VCaP (cell line): ENCODE measurements at regions not wholly inside any gene's neighbourhood (a gene's known extent, or its start where the extent isn't known, plus 50 kb on each side); places are given as distances from the start of the nearest gene placed in this dataset.

Experiments used
- H3K27ac ChIP-seq: fragments of 450-650 bp; 2 replicates; pipeline ENCODE4 v1.5.1; 2017
- TF ChIP-seq, protein P1 (sequence below): fragments of 450-650 bp; conservative IDR thresholded peaks from 2 replicates; pipeline ENCODE4 v1.5.1; 2017; ENCODE audit warnings: mild to moderate bottlenecking, moderate library complexity

DNA sequence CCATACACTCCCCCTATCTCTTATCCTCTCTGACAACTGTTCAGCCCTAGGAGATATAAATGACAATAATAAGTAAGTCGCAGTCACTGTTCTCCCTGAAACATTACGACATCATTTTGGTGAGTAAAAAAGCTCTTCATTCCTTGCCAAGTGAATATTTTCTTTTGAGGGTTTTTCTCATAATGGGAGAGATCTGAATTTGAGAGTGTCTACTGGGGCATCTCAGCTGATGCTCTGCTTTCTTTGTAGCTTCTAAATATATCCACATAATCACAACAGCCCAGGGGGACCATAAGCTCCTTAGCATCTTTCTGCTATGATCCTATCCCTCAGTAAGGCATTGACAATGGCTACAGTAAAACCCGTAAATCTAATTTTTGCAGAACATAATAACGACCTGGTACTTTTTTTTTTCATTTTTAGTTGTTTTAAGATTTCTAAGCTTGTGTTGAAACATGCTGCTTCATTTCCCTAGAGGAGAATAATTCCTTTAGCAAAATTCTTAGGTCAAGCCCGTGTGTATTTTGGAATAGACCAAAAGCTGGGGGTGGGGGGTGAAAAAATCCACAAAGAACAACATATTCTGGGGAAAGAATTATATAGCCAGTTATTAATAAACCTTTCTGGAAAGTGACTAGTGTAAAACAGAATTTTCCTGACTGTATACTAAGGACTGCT lies 78.1 kb upstream of the GPM6B start:
- TF ChIP-seq, protein P1, sequence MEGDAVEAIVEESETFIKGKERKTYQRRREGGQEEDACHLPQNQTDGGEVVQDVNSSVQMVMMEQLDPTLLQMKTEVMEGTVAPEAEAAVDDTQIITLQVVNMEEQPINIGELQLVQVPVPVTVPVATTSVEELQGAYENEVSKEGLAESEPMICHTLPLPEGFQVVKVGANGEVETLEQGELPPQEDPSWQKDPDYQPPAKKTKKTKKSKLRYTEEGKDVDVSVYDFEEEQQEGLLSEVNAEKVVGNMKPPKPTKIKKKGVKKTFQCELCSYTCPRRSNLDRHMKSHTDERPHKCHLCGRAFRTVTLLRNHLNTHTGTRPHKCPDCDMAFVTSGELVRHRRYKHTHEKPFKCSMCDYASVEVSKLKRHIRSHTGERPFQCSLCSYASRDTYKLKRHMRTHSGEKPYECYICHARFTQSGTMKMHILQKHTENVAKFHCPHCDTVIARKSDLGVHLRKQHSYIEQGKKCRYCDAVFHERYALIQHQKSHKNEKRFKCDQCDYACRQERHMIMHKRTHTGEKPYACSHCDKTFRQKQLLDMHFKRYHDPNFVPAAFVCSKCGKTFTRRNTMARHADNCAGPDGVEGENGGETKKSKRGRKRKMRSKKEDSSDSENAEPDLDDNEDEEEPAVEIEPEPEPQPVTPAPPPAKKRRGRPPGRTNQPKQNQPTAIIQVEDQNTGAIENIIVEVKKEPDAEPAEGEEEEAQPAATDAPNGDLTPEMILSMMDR = no peak
- no peak overlapping the region for H3K27ac ChIP-seq

DNA sequence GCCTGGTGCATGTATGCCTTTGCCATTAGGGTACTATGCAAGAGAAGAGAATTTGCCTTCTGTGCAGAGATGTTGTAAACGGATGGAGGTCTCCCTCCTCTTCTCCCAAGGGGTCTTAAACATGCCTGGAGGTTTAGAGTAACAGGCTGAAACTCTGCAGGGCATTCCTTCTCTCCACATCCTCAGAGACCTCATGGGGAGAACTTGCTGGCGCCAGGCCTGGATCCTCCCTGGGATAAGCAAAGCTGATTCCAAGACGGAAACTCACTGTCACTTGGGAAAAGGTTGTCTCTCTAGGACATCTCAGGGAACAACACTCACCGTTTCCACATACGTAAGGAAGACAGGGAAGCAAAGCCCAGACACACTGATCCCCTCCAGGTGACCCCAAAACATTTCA lies 76.9 kb upstream of the GPM6B start:
- no peak overlapping the region for H3K27ac ChIP-seq
- TF ChIP-seq, protein P1 = no peak

DNA sequence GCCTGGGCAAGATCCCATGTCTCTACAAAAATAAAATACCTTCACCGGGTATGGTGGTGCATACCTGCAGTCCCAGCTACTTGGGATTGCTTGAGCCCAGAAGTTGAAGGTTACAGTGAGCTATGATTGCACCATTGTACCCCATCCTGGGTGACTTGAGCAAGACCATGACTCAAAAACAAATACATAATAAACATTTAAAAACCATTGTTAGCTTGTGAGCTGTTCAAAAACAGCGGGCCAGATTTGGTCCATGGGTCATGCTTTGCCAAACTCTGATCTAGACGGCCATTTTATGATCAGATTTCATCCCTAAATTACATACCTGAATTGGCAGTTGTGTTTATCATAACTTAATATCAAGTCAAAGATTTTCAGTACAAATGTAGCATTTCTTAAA lies 76.0 kb upstream of the GPM6B start:
- no peak overlapping the region for H3K27ac ChIP-seq
- TF ChIP-seq, protein P1 = no peak

DNA sequence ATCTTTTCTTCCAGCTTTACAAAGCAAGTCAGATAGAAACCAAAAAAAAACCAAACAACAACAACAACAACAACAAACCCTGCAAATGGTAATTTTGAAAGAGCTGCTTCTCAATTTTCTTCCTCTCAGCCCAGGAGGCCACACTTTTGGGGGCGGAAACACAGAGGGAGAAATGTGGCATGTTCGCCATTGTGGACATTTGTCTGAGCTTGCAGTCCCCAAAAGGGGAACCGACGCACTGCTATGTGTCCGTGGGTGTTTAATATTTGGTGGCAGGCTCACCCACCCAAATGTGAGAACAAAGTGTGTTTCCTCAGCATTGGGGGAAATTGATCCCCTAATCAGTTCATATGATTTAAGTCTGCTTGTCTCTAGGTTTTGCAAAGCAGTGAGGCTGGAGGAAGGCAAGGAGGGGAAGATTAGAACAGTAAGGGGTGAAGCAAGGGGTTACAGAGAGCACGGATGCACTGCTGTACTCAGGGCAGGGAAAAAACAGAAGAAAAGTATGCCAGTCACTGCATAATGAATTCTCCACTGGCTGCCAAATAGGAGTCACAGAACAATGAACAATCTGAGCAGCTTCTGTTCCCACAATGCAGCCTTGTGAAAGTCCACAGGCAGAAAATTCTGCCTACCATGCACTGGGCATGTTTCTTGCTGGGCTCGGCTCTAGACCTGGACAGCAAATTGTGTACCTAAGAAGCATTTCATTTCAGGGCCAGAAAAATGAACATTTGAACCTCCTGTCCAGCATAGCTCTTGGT lies 74.7 kb upstream of the GPM6B start:
- H3K27ac ChIP-seq = no peak overlapping the region
- TF ChIP-seq, protein P1 = no peak

DNA sequence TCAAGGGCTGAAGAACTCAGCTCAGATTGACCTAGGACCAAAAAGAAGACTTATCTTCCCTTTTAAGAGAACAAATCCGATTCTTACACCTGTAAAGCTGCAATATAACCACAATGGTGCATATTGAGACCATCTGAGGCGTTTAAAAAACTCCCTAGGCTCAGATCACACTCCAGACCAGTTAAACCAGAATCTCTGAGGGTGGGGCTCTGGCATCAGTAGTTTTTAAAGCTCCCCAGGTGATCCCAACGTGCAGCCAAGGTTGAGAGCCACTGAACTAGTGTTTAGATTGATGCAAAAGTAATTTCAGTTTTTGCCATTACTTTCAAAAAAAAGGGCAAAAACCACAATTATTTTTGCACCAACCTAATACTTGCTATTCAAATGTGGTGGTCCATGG lies 73.9 kb upstream of the GPM6B start:
- no peak overlapping the region for H3K27ac ChIP-seq
- TF ChIP-seq, protein P1 = no peak

DNA sequence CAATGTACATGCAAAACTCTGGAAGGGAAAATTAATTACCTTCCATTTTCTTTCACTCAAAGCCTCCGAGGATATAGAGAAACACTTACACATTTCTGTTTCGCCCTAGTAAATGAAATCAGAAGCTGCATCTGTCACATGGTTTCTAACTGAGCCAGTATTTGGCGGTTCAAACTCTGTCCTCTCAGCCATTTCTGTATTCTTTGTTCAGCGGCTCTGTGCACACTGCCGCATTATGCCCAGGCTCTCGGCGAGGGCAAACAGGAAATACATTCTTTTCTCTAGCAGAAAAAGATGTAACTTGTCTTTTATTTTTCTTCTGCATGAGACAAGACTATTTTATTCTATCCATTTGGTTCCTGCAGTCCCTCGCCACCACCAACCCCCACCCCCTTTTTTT lies 71.4 kb upstream of the GPM6B start:
- TF ChIP-seq, protein P1 = no peak
- H3K27ac ChIP-seq = no peak overlapping the region

DNA sequence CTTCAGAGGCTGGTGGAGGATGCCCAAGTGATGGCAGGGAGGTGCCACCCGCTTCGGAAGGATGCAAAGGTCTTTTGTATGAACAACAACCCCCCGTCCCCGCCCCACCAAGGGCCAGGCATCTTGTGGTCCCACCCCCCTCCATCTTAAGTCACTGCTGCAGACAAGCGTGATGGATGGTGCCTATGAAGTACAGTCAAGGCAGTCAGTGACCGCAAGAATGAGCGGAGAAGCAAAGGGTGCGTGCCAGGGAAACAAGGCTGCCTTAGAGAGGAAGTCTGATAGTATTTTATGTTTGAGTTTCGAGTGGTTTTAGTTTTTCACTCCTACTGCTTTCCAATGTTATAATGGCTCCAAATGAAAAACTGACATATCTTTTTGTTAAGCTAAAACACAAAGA lies 68.7 kb upstream of the GPM6B start:
- TF ChIP-seq, protein P1 = no peak
- no peak overlapping the region for H3K27ac ChIP-seq
